ENCODE measurements at regions not wholly inside any gene's neighbourhood (a gene's known extent, or its start where the extent isn't known, plus 50 kb on each side); places are given as distances from the start of the nearest gene placed in this dataset.

DNA sequence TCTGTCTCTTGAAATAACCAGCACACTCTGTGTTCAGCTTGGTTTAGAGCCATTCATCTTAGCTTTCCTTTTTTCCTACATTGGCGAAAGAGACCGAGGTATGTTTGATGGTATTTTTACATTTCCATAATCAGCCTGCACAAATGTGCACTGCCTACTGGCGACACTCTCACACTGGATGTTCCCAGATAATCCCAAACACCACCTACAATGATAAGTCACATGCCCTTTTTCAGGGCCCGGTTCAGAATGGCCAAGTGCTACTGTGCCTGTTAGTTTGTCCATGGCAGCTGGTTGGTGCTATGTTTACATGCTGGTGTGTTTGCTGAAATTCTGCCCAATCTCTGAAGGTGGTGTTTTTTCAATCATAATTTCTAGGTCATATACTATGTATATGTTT lies 80.8 kb upstream of the NR3C2 start:
- no peak for DNase-seq

- no peak for DNase-seq
These were observed 73.0 kb upstream of the NR3C2 start for GRCh38 chr4:148515248-148515647.

- no peak for DNase-seq
These were observed 72.4 kb upstream of the NR3C2 start for GRCh38 chr4:148514581-148514980.

DNA sequence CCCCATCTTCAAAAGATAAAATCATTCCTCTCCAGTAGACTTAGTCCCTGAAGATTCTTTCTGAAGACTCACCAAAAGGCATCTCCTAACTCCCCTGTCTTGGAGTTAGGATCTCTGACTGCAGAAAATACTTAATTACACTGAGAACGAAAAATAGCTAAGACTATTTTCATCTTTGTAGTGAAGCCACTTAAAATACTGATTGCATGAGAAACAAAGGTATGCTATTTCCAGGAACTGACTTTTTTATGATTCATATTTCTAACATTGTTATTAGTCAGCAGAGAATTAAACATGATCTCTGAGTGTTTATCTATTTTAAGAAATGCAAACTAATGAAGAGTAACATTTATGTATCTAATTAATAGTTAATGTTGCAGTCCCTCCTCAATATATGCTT lies 71.8 kb upstream of the NR3C2 start:
- no peak for DNase-seq

- no peak for DNase-seq
These were observed 68.0 kb upstream of the NR3C2 start for GRCh38 chr4:148510211-148510610.

GRCh38 chr4:148503681-148504080 lies 61.5 kb upstream of the NR3C2 start:
- no peak for DNase-seq

DNA sequence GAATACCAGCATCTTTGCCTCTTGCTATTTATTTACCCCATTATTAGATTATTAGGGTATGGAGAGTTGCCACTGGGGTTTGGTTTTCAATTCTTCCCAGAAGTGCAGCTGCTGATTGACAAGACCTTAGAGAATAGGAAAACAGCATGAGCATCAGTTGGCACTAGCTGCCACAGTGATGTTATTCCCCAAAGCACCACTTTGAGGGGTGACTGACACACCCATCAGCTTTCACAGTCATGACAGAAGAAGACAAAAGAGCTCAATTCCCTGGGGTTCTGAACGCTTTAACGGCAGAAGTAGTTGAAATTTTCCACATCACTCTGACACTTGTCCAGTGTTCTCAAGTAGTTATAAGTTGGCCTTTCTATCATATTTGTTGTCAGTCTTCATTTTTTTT lies 55.0 kb upstream of the NR3C2 start:
- DNase-seq: no peak

GRCh38 chr4:148495463-148495862 lies 53.2 kb upstream of the NR3C2 start:
- no peak for DNase-seq

Data from CD4-positive, alpha-beta T cell treated with Interleukin-4 for 1 hour (primary cell).